SK-N-MC (cell line): ENCODE measurements at regions not wholly inside any gene's neighbourhood (a gene's known extent, or its start where the extent isn't known, plus 50 kb on each side); places are given as distances from the start of the nearest gene placed in this dataset.

Experiments
- EZH2 ChIP-seq: fragments of 200-600 bp; sonication (generic); IDR thresholded peaks from one replicate; pipeline ENCODE4 v1.6.1; 2017; ENCODE audit warnings: antibody characterized with exemption
- FOXP2 ChIP-seq: optimal IDR thresholded peaks from 2 replicates; pipeline ENCODE3; 2011; ENCODE audit warnings: mild to moderate bottlenecking, moderate library complexity; ENCODE audit not compliant: insufficient read depth; ENCODE audit errors: extremely low read length, control extremely low read depth
- POLR2AphosphoS5 ChIP-seq: IDR thresholded peaks from 2 replicates; pipeline ENCODE4 v1.6.1; 2012; ENCODE audit warnings: mild to moderate bottlenecking, low read depth, low read length, borderline replicate concordance

GRCh38 chr9:11749396-11749795 is 943.8 kb upstream of the TYRP1 start:
- TF ChIP-seq EZH2 (no peak), POLR2AphosphoS5 (no peak), FOXP2 (no peak)
